HuH-7 (cell line): ENCODE measurements at regions not wholly inside any gene's neighbourhood (a gene's known extent, or its start where the extent isn't known, plus 50 kb on each side); places are given as distances from the start of the nearest gene placed in this dataset.

Experiments
- DNase-seq: peaks from one replicate; pipeline ENCODE4 v3.0.0; 2011; ENCODE audit warnings: low spot score

DNA sequence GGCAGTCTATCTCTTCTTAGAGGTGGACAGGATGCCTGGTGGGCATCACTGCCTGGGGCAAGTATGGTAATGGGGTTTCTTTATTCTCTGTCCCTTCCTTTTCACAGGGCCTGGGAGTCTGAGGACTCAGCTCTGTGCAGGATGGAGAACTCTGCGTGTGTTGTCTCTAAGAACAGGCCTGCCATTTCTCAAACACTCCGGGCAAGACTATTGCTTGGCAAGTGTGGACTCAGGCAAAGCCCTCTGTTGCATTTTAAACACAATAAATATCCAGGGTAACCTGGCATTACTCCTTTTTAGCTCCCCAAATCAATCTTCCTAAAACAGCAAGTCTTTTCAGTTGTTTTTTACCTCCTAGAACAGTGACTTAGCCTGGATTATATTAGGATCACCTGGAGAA lies 185.1 kb upstream of the ROPN1 start:
- no peak for DNase-seq

DNA sequence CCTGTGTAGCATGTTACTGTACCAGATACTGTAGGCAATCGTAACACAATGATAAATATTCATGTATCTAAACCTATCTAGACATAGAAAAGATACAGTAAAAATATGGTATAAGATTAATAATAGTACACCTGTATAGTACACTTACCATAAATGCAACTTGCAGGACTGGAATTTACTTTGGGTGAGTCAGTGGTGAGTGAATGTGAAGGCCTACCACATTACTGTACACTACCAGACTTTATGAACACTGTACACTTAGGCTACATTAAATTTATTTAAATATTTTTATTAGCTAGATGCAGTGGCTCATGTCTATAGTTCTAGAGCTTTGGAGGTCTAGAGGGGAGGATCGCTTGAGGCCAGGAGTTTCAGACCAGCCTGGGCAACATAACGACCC lies 186.6 kb upstream of the ROPN1 start:
- DNase-seq, result no peak

DNA sequence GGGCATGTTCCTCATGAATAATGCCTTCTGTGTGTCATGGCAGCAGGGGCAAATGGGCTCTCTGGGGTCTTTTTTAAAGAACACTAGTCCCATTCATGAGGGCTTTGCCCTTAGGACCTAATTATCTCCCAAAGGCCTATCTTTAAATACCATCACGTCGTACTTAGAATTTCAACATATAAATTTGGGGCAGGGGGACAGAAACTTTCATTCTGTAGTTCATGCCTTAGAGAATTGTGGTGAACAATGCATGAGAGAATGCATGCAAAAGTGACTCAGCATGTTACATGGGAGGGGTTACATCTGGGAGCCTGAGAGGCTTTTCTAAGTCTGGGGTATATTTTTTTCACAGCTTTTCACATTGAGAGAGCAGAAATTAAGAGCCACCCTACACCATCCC lies 208.5 kb upstream of the ROPN1 start:
- DNase-seq, result no peak

DNA sequence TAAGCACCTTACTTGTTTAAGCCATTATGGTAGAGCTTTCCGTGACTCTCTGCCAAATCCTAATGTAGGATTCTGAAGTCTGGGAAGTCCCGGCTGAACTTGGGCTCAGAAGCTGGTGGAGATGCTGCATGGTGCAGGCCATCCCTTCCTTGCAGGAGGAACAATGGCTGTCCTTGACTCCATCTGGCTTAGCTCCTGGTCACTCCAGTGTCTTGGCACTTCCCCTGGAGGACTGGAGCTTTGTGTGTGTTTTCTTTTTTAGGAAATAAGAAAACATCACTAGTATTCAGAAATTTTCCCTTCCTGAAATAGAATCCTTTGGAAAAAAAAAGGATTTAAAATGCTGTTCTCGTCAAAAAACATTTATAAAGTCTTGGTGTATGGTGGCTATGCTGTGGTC lies 209.3 kb upstream of the ROPN1 start:
- DNase-seq, result no peak

DNA sequence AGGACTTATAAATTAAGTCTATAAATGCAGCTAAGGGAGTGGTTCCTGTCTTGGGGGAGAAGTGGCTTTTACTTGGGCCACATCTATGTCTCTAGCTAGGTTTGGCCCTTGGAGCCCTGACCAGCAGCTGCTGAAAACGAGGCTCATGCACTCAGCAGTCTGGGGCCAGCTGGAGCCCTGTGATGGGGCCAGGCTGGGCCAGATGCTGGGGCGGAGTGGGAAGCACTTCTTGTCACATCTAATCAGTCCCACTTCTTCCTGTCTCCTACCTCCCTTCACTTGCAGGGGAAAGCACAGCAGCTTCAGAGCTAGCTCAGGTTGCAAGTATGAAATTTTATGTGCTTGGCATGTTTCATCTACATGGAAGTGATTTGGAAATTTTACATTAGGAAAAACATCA lies 209.9 kb upstream of the ROPN1 start:
- DNase-seq, result no peak

DNA sequence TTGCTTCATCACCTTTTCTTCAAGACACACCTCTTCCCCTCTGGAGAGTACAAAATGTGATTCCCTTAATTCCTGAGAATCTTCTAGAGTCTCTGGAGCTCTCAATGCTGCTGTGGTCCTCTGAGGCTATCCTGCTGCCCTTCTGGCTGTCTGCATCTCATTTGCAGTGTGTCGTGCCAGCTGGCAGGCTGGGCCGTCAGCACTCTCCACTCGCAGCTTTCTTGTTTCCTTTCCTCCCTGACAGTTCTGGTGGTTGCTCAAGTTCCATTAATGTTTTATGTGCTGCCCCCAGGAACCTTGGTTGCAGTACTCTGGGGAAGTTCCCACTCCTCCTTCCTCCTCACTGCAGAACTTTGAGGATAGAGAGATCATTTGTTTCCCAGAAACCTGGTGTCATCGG lies 210.8 kb upstream of the ROPN1 start:
- DNase-seq, result no peak

DNA sequence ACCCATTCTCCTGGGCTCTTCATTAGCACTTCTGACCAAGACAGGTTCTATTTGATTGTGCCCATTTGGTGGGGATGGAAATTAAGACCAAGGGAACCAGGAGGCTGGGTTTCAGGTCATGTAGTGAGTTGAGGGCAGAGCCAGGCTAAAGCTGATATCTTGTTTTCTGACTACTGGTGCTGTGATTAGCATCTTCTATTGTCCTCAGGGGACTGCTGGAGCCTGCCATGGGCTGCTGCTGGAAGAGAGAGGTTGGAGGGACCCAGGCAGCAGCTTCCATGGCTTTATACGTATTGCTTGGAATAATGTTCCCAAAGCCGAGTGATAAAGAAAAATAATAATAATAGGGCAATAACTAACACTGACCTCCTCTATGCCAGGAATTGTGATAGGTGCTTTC lies 211.4 kb upstream of the ROPN1 start:
- DNase-seq, result no peak

DNA sequence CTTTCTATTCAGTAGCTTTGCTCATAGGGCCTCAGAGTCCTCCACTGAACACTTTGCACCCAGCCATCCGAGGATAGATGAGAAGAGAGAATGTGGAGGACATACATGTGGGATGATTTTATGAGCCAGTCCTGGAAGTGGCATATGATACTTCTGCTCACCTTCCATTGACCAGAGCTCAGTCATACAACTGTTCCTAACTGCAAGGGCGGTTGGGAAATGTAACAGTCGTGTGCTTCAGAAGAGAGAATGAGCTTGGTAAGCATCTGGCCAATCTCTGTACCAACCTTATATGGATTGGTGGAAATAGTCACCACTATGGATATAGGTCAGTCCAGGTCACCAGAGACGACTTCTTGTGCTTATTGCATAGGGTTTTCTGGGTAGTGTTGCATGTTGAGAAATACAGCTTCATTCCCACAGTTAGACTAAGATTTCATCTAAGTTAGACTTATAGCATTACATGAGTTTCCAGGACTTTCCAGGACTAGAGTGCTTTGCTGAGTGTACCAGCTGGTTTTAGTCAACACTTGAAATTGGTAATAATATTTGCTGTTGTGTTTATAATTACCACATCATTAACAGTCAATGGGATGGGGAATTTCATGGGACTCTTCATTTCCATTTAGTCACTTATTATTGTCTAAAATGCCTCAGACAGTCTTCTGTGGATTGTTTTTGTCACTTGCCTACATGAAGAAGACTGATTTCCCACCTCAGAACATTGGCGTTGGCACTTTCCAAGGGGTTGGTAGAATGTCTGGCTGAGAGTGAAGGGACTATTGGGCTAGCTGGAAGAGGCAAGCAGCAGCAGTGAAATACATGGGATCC lies 214.5 kb upstream of the ROPN1 start:
- no peak for DNase-seq

DNA sequence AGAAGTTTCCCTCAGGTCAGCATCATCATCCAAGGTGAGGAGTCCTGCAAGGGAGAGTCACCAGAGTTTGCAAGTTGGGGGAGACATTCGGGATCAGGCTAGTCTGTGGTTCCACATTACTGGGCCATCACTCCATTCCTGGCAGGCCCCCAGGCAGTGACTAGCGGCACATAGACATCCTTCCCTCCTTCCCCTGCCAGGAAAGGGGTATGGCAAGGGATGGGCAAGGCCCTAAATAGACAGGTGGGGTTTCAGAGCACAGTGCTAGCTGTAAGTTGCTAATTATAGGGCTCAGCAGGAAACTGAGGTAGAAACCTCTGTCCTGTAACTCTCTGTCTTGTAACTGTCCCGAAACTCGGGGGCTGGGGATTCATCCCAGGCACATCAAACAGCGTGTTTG lies 215.2 kb upstream of the ROPN1 start:
- no peak for DNase-seq

DNA sequence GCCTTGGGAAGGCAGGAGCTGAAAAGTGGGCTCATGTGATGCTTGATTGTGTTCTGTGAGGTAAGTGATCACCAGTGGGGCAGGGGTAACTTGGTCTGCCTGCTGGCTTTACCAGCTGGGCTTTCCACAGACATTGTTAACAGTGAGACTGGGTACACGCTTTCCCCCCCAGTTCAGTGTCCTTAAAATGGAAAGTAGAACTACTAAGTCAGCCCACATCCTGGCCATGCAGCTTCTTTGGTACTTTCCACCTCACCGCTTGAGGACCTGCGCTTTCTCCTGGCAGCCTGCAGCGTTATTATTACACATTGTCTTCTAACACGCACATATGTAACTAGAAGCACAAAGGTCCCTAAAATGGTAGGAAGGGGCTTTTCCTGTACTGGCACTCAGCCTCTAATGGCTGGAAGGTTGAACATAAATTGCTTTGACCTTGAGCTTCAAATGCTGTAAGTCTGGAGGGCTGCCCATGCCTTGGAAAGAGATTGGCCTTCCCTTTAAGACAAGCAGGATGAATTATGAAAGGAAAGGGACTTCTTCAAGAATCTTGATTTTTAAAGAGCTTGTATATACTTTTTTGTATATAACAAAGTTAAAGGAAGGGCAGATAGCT lies 216.1 kb upstream of the ROPN1 start:
- DNase-seq, result no peak

DNA sequence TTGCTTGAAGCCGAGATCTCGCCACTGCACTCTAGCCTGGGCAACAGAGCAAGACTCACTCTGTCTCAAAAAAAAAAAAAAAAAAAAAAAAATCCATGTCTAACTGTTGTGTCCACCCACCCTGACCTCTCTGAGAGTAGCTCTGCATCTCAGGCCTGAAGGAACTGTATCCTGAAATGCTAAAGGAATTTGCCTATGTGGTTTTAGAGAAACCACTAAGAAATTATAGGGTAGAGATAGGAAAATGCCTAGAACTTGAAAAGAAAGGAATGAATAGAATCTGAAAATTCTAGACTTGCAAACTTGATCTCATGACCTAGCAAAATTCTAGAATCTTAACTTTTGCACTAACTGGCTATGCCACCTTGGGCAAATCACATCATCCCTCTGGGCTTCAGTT lies 217.5 kb upstream of the ROPN1 start:
- DNase-seq, result no peak

DNA sequence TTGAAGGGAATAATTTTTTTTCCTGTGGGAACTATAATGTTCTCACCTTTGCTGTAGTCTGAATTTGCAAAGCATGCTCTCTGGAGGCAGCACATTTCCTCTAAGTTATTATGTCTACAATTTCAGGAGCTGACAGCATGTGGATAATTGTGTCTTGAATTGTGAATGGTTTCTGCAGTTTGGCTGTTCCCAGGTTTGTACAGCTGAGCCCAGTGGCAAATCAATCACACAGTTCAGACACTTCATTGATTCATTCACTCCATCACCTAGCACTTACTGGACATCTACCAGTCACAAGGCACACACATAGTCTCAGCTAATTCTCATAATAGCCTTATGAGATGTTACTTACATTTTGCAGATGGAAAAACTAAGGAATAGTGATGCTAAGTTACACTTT lies 219.0 kb upstream of the ROPN1 start:
- no peak for DNase-seq

DNA sequence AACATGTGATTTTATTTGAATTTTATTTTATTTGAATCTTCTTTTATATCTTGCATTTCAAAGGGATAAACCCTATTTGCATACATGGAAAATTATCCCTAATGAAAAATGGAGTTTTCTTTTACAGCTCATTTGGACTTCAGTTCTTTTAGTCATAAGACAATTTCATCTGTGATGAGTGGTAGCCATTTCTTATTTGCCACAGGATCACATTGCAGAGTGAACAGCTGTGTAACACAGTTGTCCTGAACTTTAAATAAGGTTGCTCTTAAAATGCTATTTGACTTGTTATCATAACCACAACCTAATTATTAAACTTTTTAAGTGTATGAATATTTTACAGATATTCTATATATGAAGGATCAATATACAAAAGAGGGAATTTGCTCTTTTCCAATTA lies 221.7 kb upstream of the ROPN1 start:
- DNase-seq, result no peak

DNA sequence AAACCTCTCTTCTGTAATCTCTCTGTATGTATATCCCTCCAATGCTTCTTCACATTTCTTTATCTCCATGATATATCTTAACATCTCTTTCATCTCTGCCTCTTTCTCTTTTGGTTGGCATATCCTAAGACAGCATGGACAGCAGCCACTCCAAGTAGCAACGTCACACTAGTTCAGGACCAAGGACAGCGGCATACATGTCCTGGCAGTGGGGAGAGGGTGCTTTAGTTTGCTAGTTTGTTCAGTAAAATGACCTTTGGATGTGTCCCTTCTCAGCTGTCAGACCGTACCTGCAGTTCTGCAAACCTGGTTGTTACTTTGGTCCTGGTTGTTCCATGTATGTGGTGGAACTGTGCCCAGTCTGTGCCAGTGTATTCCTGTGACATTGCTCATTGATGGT lies 225.6 kb upstream of the ROPN1 start:
- DNase-seq, result peak; percentile 62

DNA sequence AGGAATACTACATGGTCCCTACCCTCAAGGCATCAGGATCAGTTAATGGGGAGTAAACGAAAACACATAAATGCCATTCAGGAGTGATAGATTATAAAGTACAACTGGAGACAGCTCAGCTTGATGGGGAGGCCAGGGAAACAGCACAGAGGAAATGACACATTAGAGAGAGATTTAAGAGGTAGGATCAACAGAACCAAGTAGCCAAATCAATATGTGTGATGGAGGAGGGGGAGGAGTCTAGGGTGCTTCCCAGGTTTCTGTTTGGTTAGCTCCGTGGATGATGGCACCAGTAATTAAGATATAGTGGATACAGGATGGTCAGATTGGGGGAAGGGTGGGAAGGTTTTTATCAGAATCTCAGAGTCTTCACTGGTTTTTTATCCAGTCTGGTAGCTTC lies 229.5 kb upstream of the ROPN1 start:
- no peak for DNase-seq

DNA sequence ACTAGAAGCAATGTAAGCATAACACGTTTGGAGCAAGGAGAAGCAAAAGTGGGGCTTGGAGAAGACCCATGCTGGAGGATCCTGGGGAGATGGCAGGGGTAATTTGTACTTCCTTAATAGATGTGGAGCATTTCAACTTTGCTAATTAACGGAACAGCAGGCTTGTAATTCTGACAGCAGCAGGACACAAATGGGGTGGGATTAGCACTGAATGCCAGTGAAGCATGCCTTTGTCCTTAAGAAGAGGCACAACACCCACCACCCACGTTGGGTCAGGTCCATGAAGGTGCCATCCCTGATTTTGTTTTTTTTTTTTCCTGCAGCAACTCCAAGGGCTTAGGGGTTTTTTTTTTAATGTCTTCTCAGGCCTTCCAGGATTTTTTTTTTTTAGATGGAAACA lies 231.9 kb upstream of the ROPN1 start:
- no peak for DNase-seq

DNA sequence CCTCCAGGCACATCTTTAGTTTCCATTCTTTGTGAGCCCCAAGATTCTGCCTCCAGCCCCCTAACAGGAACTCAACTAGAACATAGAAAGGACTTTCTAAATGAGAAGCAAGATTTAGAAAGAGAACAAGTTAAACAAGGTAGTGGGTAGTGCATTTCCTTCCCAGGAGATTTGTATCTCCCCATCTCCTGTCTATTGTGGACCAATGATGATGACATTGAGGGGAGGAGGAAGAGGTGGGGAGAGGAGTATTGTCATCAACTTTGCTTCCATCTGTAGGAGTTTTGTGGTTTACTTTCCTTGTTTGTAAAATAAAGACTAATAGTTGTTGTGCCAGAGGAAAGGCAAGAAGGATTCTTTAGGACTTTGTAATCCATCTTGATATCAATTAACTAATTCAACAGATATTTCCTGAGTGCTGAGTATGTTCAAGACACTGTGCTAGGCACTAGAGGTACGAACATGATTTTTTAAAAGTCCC lies 235.3 kb upstream of the ROPN1 start:
- DNase-seq, result no peak

DNA sequence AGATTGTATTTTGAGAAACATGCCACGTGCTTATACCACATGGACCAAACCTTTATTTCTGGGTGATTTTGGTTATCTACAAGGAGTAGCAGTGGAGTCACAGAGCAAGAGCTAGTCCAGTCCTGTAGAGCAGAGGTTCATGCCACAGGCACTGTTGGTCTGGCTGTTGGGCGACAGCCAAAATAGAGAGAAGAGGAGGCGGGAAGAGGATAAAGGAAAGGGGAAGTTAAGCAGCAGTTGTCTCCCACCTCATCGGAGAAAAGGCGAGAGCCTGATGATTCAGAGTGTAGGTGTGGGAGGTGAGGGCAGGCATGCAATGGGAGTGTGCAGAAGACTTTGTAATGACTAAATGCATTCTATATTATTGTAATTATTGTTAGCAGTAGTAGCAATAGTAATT lies 237.5 kb upstream of the ROPN1 start:
- no peak for DNase-seq

DNA sequence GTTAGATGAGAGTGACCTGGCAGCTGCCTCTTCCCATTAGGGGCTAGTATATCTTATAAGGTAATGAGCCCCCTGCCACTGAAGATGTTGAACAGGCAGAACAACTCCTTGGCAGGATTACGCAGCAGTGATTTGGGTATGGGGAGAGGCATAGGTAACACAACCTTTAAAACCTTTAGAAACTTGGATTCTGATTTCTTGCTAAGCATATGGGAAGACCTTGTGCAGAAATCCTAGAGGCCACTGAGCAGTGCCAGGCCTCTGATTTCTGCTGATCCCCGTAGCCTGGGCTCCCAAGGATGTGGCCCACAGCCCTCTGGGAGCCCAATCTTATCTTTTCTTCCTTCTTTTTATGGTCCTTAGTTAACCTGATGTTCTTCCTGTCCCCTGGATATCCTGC lies 237.9 kb upstream of the ROPN1 start:
- DNase-seq, result no peak

DNA sequence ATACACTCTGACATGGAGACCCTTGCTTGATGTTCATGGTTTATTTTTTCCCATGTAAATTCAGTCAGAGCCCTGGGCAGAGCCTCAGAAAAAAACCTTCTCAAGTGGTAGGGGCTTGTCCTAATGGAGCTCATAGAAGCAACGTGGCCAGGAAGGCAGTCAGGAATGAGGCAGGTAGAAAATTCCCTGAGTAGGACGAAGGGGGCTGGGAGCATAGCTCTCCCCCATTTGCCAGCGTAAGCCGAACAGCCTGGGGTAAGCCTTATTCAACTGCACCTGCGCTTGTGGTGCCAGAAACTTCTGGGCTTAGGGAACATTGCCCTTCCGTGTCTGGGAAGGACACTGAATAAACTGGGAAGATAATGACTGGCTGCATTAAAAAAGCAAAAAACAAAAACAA lies 238.5 kb upstream of the ROPN1 start:
- no peak for DNase-seq

DNA sequence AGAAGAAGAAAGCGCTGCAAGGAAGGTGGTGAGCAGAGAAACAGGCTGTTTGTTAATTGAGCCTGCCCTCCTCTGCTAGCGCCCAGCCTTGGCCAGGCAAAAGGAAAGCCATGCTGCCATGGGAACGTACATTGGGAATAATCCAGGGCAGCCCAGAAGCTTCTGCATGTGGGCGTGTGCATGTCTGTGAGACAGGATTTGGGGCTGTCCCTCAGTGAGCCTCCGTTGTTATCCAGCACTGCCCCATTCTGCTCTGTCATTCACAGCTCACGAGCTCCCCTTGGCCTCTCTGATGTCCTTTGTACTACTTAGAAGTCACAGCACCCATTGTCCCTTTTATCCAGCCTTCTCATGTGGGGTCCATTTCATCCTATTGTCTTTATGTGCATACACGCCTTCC lies 239.1 kb upstream of the ROPN1 start:
- no peak for DNase-seq

DNA sequence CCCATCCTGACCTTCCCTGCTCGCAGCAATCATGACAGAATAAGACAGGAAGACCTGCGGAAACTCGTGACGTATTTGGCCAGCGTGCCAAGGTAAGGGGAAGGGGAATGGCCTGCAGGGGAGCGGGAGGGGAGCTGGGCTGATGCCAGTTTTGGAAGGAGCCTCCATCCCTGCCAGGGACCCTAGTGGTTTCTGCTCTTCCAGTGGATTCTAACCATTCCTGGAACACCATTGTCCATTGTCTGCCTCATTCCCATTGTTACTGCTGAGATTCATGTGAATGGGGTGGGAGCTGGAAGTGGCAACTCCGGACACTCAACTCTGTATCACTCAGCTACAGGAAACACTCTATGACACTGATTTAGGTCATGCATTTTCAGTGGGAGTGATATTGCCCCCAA lies 242.9 kb upstream of the ROPN1 start:
- no peak for DNase-seq

DNA sequence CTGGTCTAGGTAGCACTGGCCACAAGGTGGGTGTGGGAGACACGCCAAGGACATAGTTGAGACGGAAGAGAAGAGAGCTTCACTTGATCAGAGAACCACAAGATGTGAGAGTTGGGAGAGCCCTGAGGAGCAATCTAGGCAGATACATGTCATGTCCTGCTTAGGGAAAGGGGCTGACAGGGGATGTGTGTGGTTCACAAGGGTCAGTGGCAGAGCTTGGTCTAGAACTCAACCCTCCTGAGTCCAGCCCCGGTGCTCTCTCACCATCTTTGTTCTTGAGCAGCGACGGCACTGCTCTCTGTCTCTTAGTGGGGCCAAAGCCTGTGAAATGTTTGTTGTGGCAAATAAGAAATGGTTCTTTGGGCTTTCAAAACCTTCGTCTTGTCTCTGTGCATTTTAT lies 243.5 kb upstream of the ROPN1 start:
- DNase-seq, result no peak
